ENCODE measurements at regions not wholly inside any gene's neighbourhood (a gene's known extent, or its start where the extent isn't known, plus 50 kb on each side); places are given as distances from the start of the nearest gene placed in this dataset.

DNA sequence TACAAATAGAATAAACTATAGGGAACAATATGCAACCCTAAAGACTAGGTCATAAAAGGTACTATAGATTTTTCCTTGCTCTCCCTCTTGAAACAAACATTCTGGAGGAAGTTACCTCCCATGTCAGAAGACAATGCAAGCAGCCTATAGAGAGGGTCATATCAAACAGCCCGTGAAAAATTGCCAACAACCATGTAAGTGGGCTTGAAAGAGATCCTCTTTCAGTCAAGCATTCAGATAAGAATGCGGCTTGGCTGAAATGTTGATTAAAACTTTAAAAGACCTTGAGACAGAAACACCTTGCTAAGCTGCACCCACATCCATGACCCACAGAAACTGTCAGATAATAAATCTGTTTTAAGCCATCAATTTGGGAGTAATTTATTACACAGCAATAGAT, 526.6 kb upstream of the GHITM start:
- TF ChIP-seq, protein P1, sequence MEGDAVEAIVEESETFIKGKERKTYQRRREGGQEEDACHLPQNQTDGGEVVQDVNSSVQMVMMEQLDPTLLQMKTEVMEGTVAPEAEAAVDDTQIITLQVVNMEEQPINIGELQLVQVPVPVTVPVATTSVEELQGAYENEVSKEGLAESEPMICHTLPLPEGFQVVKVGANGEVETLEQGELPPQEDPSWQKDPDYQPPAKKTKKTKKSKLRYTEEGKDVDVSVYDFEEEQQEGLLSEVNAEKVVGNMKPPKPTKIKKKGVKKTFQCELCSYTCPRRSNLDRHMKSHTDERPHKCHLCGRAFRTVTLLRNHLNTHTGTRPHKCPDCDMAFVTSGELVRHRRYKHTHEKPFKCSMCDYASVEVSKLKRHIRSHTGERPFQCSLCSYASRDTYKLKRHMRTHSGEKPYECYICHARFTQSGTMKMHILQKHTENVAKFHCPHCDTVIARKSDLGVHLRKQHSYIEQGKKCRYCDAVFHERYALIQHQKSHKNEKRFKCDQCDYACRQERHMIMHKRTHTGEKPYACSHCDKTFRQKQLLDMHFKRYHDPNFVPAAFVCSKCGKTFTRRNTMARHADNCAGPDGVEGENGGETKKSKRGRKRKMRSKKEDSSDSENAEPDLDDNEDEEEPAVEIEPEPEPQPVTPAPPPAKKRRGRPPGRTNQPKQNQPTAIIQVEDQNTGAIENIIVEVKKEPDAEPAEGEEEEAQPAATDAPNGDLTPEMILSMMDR (IDR thresholded peaks at IDR 0.05; ENCODE audit: insufficient read depth, low read length, poor library complexity, severe bottlenecking), result no peak
- TF ChIP-seq EZH2phosphoT487 (conservative IDR thresholded peaks at IDR 0.05; ENCODE audit: low read length), result no peak

Measured in SU-DHL-6 (cell line).